ENCODE measurements at regions not wholly inside any gene's neighbourhood (a gene's known extent, or its start where the extent isn't known, plus 50 kb on each side); places are given as distances from the start of the nearest gene placed in this dataset.

- TF ChIP-seq ATF2 (CRISPR knock-in tag; IDR thresholded peaks at IDR 0.05; ENCODE audit: borderline replicate concordance, low read depth) = no peak
- TF ChIP-seq ZNF423 (CRISPR knock-in tag; IDR thresholded peaks at IDR 0.05) = no peak
- TF ChIP-seq ZNF317 (CRISPR knock-in tag; IDR thresholded peaks at IDR 0.05; ENCODE audit: borderline replicate concordance, low read depth) = no peak
- no peak for TF ChIP-seq HMGXB4 (CRISPR knock-in tag; IDR thresholded peaks at IDR 0.05)
- no peak for TF ChIP-seq JAZF1 (CRISPR knock-in tag; IDR thresholded peaks at IDR 0.05)
- TF ChIP-seq ZNF425 (CRISPR knock-in tag; conservative IDR thresholded peaks at IDR 0.05) = no peak
- no peak for TF ChIP-seq ATF1 (CRISPR knock-in tag; IDR thresholded peaks at IDR 0.05)
- TF ChIP-seq ELF4 (CRISPR knock-in tag; IDR thresholded peaks at IDR 0.05; ENCODE audit: low read depth) = no peak
- no peak for TF ChIP-seq ZNF512 (CRISPR knock-in tag; IDR thresholded peaks at IDR 0.05; ENCODE audit: borderline replicate concordance)
- no peak for TF ChIP-seq RORB (CRISPR knock-in tag; IDR thresholded peaks at IDR 0.05)
- TF ChIP-seq OVOL2 (CRISPR knock-in tag; IDR thresholded peaks at IDR 0.05; ENCODE audit: borderline replicate concordance) = no peak
- no peak for TF ChIP-seq PRDM15 (CRISPR knock-in tag; IDR thresholded peaks at IDR 0.05)
- no peak for TF ChIP-seq ZNF232 (CRISPR knock-in tag; IDR thresholded peaks at IDR 0.05)
- Mint-ChIP-seq H3K4me3 (no peak overlapping the region), H3K27me3 (ENCODE audit: low read depth) (no peaks in the 10 kb centered on the region), H3K36me3 (no peaks in the 10 kb centered on the region), H3K27ac (no peak overlapping the region), H3K4me1 (0 out of 2 replicates have a peak, but pooled peaks cover 3% of the 10 kb centered on the region), H3K9me3 (peaks cover 3% of the 10 kb centered on the region; the same call in 1 of the 2 replicates)
- ChIA-PET POLR2A (no interaction called here), CTCF (no interaction called here)
- ATAC-seq = no peak
- DNase-seq (ENCODE audit: low spot score) = no peak
Measured at GRCh38 chr10:88127766-88128165, 264.3 kb downstream of the PTEN start.

GRCh38 chr10:88129013-88129412 lies 265.6 kb downstream of the PTEN start:
- no peak for ATAC-seq
- TF ChIP-seq RORB (CRISPR knock-in tag; IDR thresholded peaks at IDR 0.05) = no peak
- TF ChIP-seq NFYB (CRISPR knock-in tag; conservative IDR thresholded peaks at IDR 0.05; ENCODE audit: low read depth) = no peak
- no peak for TF ChIP-seq E2F1 (CRISPR knock-in tag; IDR thresholded peaks at IDR 0.05)
- TF ChIP-seq CREM (CRISPR knock-in tag; IDR thresholded peaks at IDR 0.05) = no peak
- TF ChIP-seq FOXP4 (CRISPR knock-in tag; IDR thresholded peaks at IDR 0.05) = no peak
- TF ChIP-seq CBFB (CRISPR knock-in tag; IDR thresholded peaks at IDR 0.05; ENCODE audit: low read depth) = no peak
- TF ChIP-seq ATF3 (CRISPR knock-in tag; conservative IDR thresholded peaks at IDR 0.05) = no peak
- TF ChIP-seq ZNF121 (CRISPR knock-in tag; IDR thresholded peaks at IDR 0.05) = no peak
- no peak for TF ChIP-seq ZNF423 (CRISPR knock-in tag; IDR thresholded peaks at IDR 0.05)
- no peak for TF ChIP-seq NR3C1 (CRISPR knock-in tag; conservative IDR thresholded peaks at IDR 0.05; ENCODE audit: low read depth)
- TF ChIP-seq SMAD4 (CRISPR knock-in tag; IDR thresholded peaks at IDR 0.05) = no peak

More at GRCh38 chr10:88129013-88129412, 265.6 kb downstream of the PTEN start:
- H3K27ac Mint-ChIP-seq = no peak overlapping the region
- no peak overlapping the region for H3K4me3 Mint-ChIP-seq
- no peak for DNase-seq (ENCODE audit: low spot score)
- CTCF ChIA-PET = no interaction called here
- no peaks in the 10 kb centered on the region for H3K27me3 Mint-ChIP-seq (ENCODE audit: low read depth)
- H3K4me1 Mint-ChIP-seq = 0 out of 2 replicates have a peak, but pooled peaks cover 3% of the 10 kb centered on the region
- POLR2A ChIA-PET = no interaction called here
- peaks cover 3% of the 10 kb centered on the region; the same call in 1 of the 2 replicates for H3K9me3 Mint-ChIP-seq
- H3K36me3 Mint-ChIP-seq = no peaks in the 10 kb centered on the region
